GM18909 (cell line): ENCODE measurements at regions not wholly inside any gene's neighbourhood (a gene's known extent, or its start where the extent isn't known, plus 50 kb on each side); places are given as distances from the start of the nearest gene placed in this dataset.

ENCODE experiments used
- ATAC-seq: cut with Tn5 transposase; IDR thresholded peaks from one replicate; pipeline ENCODE4 v1.9.1; 2021; ENCODE audit warnings: mild to moderate bottlenecking; ENCODE audit not compliant: unreplicated experiment, poor library complexity

GRCh38 chr15:95394186-95395067 lies 936.1 kb upstream of the NR2F2 start:
- no peak for ATAC-seq

GRCh38 chr15:95400428-95400827 lies 930.1 kb upstream of the NR2F2 start:
- ATAC-seq = no peak

GRCh38 chr15:95401587-95401986 lies 928.9 kb upstream of the NR2F2 start:
- ATAC-seq = no peak

GRCh38 chr15:95405447-95405846 lies 925.1 kb upstream of the NR2F2 start:
- no peak for ATAC-seq

GRCh38 chr15:95407534-95407933 lies 923.0 kb upstream of the NR2F2 start:
- ATAC-seq = no peak

GRCh38 chr15:95409211-95409610 lies 921.3 kb upstream of the NR2F2 start:
- no peak for ATAC-seq

GRCh38 chr15:95409626-95410310 lies 920.7 kb upstream of the NR2F2 start:
- no peak for ATAC-seq

GRCh38 chr15:95410757-95411156 lies 919.7 kb upstream of the NR2F2 start:
- ATAC-seq = no peak

GRCh38 chr15:95416576-95416975 lies 913.9 kb upstream of the NR2F2 start:
- no peak for ATAC-seq

- no peak for ATAC-seq
Measured at GRCh38 chr15:95417761-95418160, 912.7 kb upstream of the NR2F2 start.

- no peak for ATAC-seq
Measured at GRCh38 chr15:95422255-95422654, 908.2 kb upstream of the NR2F2 start.

- ATAC-seq = no peak
Measured at GRCh38 chr15:95425859-95426258, 904.6 kb upstream of the NR2F2 start.

GRCh38 chr15:95429345-95429744 lies 901.2 kb upstream of the NR2F2 start:
- ATAC-seq = no peak

- no peak for ATAC-seq
Measured at GRCh38 chr15:95431518-95431917, 899.0 kb upstream of the NR2F2 start.

GRCh38 chr15:95432878-95433405 lies 897.6 kb upstream of the NR2F2 start:
- ATAC-seq = no peak

GRCh38 chr15:95439922-95440376 lies 890.6 kb upstream of the NR2F2 start:
- no peak for ATAC-seq

GRCh38 chr15:95440712-95441111 lies 889.8 kb upstream of the NR2F2 start:
- no peak for ATAC-seq

GRCh38 chr15:95442107-95442719 lies 888.3 kb upstream of the NR2F2 start:
- no peak for ATAC-seq

- no peak for ATAC-seq
Measured at GRCh38 chr15:95444860-95445259, 885.6 kb upstream of the NR2F2 start.

- no peak for ATAC-seq
Measured at GRCh38 chr15:95446854-95447253, 883.6 kb upstream of the NR2F2 start.

GRCh38 chr15:95447486-95447885 lies 883.0 kb upstream of the NR2F2 start:
- ATAC-seq = no peak
